Stimulated activated CD8-positive, alpha-beta memory T cell treated with anti-CD3 and anti-CD28 coated beads, Interleukin-15, amount 100 ng/mL, for 1 hour (primary cell): ENCODE measurements at regions not wholly inside any gene's neighbourhood (a gene's known extent, or its start where the extent isn't known, plus 50 kb on each side); places are given as distances from the start of the nearest gene placed in this dataset.

Experiments used
- DNase-seq: peaks from one replicate; pipeline ENCODE4 v3.0.0-alpha.2; 2020; ENCODE audit warnings: low read depth

DNA sequence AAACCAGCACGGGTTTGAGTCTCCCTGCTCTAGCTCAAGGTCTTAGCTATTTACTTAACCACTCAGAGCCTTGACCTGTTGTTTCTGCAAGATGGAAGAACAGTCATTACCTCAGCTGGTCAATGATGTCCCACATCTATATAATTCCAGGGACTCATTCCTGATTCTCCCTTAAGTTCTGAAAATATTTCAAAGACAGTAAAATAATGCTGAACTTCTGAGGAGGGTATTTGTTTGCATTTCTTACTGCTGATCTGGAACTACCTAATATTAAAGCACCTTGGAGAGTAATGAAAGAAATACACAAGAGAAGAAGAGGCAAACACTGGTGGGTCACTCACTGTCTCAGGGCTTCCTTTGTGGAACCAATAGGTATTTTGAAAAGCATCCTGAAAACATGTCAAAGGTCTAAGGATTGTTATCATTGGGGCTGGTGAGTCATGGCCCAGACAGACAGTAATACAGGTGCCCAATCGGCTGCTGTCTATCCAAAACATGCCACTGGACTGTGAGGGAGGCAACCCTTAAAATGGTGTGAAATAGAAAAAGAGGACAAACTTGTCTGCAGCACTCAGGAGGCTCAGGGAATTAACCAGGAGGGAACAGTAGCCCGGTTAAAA, 88.7 kb upstream of the EGLN3 start:
- no peak for DNase-seq

DNA sequence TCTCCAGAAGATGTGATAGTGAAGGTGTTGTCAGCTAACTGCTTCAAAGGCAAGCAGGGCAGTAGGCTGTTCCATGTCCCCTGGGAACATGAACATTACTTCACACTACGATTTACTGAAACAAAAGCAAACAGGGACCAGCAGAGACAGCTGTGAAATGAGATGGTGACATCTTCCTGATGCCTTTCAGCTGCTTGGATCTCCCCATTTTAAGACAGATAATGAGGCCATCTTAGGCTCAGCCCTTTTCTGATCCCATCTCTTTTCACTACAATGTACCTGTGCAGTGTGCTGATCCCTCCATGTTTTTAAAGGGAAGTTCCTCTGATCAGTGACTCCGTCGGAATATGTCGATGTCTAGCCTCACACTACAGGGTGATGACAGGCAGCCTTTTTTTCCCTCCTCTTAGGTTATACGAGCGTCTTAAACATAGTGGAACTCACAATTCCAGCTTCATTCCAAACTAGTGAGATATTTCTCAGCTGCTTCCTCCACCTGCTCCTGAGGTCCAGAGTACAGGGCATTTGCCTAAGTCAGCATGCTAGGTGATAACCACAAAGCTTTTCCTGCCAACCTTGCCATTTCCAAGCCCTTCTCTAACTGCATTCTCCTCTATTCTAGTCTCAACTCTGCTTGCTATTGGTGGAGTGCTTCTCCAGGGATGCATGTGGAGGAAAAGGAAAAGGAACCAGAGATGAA, 87.6 kb upstream of the EGLN3 start:
- no peak for DNase-seq

GRCh38 chr14:34036319-34036766, 85.5 kb upstream of the EGLN3 start:
- DNase-seq: no peak

GRCh38 chr14:34035934-34036250, 85.0 kb upstream of the EGLN3 start:
- no peak for DNase-seq

- DNase-seq: no peak
Observed at GRCh38 chr14:34035177-34035933, 84.5 kb upstream of the EGLN3 start.

DNA sequence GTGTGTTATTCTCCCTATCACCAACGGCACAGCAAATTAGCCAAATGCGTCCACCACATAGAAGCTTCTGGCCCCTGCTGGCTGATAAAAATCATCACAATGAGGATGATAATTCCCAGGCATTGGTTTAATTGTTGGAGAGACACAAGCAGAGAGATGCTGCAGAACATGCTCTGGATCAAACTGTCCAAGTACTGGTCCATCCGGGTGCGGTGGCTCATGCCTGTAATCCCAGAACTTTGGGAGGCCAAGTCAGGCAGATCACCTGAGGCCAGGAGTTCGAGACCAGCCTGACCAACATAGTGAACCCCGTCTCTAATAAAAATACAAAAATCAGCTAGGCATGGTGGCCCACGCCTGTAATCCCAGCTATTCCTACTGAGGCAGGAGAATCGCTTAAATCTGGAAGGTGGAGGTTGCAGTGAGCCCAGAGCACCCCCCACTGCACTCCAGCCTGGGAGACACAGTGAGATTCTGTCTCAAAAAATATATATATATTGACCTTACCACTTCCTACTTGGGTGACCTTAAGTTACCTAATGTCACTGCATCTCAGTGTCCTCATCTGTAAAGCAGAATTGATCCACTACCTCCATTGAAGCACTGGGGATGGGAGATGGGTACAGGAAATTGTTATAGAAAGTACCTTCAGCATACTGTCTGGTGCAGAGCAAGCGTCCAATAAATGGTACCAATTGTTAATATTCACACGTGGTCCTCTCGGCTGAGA, 83.7 kb upstream of the EGLN3 start:
- DNase-seq: no peak

- no peak for DNase-seq
Observed at GRCh38 chr14:34032720-34033119, 81.8 kb upstream of the EGLN3 start.

DNA sequence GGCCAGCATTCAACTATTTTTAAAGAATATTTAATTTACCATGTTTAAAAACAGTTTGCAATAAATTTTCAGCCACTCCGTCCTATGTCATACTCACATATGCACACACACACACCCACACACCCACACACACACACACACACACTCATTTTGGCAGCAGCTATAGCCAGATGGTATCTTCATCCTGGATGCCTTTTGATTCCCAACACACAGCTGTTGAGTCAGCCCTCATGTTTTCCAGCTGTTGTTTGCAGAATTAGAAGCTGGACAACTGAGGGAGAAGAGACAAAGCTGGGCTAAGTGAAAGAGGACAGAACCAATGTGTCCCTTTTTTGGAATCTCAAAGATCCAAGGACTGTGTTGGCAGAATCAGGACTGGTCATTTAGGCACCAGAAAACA, 80.0 kb upstream of the EGLN3 start:
- no peak for DNase-seq

DNA sequence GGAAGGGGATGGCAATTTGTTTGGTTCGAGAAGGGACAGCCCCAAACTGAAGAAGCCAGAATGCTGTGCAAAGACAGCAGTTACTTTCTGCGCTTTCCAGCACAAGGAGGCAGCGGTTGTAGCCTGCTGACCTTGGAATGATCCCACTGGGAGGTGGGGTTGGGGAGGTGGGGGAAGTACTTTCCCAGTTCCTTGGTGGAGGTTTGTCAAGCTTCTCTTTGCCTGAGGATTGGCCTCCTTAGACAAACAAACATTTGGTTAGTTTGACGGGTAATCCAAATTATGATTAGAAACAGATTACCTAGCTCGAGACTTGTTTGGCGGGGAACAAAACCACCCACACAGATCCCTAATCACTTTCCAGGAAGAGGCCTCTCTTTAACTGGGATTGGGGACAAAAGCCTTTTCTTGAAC, 79.1 kb upstream of the EGLN3 start:
- DNase-seq: no peak

DNA sequence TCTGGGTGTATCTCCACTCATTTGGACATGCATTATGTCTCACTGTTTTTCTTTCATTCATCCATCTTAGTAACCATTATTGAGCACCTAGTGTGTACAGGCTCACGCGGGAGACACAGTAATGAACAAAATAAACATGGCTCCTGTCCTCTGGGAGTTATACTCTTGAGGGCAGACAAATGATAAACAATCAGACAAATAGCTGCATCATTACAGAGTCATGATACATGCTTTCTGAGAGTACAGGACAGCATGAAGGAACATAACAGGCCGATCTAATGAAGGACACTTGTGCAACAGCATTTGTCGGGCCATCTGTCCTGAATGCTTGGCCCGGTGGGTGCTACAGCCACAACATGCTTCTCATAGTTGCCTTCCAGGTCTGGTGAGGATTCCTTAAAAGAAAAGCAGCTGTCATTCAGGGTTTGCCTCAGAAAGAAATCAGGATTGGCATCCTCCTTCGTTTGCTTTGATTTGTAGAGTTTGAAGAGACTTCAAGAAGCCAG, 77.2 kb upstream of the EGLN3 start:
- no peak for DNase-seq

DNA sequence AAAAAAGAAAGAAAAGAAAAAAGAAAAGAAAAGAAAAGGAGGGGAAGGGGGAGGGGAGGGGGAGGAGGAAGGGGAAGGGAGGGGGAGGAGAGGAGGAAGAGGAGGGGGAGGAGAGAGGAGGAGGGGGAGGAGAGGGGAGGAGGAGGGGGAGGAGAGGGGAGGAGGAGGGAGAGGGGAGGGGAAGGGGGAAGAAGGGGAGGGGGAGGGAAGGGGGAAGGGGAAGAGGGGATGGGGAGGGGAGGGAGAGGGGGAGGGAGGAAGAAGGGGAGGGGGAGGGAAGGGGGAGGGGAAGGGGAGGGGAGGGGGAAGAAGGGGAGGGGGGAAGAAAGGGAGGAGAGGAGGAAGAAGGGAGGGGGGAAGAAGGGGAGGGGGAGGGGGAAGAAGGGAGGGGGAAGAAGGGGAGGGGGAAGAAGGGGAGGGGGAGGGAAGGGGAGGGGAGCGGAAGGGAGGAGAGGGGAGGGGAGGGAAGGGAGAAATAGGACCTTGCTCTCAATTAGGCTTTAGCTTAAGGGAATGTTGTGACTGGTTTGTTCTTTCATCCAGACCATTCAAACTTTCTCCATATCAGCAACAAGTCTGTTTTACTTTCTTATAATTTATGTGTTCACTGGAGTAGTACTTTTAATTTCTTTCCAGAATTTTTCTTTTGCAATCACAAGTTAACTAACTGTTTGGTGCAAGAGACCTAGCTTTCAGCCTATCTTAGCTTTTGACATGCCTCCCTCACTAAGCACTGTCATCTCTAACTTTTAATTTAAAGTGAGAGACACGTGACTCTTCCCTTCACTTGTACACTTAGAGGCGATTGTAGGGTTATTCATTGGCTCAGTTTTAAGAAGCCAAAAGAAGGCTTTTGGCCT, 76.5 kb upstream of the EGLN3 start:
- no peak for DNase-seq

- no peak for DNase-seq
Observed at GRCh38 chr14:34025325-34026017, 74.6 kb upstream of the EGLN3 start.

DNA sequence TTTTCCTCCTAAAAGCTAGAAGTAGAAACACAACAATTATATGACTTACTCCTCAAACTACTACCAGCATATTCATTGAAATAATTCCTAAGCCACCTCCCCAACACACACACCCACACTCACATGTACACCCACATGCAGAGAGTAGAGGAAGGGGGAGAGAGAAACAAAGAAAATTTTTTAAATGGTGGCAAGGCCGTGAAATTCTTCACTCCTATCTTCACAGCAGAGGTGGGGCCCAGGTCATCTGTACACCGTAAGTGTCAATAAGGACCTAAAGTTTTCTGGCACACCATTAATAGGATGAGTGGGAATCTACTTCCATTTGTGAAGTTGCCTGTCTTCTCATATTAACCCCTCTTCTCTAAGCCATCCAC, 73.9 kb upstream of the EGLN3 start:
- DNase-seq: no peak

DNA sequence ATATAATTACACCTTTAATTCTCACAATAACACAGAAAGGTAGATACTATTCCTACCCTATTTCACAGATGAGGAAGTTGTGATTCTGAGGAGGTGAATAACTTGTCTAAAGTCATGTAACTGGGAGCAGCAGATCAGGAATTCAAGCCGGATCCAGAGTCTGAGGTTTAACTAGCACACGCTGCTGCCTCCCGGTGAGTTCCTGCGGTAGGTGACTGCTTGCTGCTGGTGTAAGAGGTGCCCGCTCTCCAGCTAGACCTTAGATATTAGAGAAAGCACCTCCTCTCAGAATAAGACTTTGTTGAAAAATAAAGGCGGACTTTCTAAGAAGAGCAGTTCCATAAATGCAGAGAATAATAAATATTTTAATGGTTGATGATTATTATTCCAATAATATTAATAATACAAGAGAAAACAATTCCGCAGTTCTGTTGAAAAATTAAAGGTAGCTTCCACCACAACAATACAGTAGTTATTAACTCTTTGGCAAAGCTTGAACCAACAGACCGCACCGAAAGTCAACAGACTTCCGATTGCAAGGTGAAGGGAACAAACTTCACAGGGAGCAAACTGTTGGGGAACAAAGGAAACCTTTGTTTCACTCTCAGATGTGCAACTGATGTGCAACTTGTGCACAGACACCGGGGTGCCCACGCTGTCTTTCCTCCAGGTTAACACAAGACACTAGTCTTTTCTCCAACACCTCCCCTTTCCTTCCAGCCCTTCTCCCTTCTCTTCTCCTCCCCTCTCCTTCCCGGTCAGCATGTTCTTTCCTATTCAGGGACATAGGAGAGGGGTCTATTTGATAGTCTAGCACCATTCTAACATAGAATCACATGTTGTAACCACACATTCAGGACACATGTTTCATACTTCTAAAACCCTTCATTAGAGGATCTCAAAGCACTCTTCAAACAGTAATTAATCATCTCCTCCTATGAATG, 73.2 kb upstream of the EGLN3 start:
- no peak for DNase-seq

GRCh38 chr14:34021096-34021495, 70.2 kb upstream of the EGLN3 start:
- no peak for DNase-seq

DNA sequence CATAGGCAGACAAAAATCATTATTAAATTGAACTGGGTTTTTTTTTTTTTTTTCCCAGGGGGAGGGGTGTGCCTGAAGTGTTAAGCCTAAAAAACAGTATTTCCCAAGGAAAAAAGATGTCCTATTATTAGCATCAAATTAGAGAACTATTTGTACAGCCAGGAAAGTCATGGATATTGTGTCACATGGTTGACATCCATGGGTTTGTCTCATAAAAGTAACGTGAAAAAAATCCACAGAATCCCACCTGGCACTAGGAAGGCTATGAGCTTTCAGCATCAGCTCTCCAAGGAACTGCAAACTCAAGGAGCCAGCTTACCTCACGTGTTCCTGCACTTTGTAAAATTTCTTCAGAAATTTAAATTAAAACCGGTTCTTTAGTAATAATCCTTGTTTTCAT, 69.1 kb upstream of the EGLN3 start:
- no peak for DNase-seq

GRCh38 chr14:34018564-34019244, 67.8 kb upstream of the EGLN3 start:
- no peak for DNase-seq

GRCh38 chr14:34018125-34018524, 67.3 kb upstream of the EGLN3 start:
- no peak for DNase-seq

DNA sequence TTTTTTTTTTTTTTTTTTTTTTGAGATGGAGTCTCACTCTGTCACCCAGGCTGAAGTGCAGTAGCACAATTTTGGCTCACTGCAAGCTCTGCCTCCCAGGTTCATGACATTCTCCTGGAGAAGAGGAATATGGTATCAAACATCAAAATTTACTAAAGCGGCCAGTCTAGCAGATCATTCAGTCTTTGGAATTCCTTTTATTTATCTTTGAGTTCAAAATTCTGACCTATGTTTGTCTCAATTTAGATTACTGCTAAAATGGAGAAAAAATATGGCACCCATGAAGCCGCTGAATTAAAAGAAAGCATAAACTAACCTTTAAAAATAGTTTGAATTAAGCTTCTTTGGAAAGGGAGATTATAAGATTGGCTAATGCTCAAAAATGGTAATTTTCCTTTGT, 64.5 kb upstream of the EGLN3 start:
- DNase-seq: no peak
